ENCODE measurements at regions not wholly inside any gene's neighbourhood (a gene's known extent, or its start where the extent isn't known, plus 50 kb on each side); places are given as distances from the start of the nearest gene placed in this dataset.

DNA sequence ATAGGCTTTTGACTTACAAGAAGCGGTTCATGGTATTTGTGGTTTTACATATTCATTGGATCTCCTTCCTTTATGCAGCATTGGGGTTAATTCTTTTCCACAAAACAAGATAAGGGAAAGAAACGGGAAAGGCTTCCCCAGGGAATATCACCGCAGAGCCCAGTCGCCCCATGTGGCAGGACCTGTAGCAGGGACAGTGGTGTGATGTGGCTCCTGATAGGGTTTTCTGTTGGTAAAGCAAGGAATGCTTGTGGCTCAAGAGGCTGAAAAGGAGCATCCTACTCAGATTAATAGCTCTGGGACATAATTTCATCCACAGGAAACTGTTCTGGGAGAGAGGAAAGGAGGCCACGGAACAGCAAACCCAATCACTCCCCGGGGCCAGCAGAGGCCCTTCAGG, 699.9 kb downstream of the MTRR start:
- TF ChIP-seq POLR2A (IDR thresholded peaks at IDR 0.05; ENCODE audit: extremely low read depth, insufficient read length) = no peak
- TF ChIP-seq, protein P1, sequence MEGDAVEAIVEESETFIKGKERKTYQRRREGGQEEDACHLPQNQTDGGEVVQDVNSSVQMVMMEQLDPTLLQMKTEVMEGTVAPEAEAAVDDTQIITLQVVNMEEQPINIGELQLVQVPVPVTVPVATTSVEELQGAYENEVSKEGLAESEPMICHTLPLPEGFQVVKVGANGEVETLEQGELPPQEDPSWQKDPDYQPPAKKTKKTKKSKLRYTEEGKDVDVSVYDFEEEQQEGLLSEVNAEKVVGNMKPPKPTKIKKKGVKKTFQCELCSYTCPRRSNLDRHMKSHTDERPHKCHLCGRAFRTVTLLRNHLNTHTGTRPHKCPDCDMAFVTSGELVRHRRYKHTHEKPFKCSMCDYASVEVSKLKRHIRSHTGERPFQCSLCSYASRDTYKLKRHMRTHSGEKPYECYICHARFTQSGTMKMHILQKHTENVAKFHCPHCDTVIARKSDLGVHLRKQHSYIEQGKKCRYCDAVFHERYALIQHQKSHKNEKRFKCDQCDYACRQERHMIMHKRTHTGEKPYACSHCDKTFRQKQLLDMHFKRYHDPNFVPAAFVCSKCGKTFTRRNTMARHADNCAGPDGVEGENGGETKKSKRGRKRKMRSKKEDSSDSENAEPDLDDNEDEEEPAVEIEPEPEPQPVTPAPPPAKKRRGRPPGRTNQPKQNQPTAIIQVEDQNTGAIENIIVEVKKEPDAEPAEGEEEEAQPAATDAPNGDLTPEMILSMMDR (IDR thresholded peaks at IDR 0.05; ENCODE audit: low read depth, low read length) = no peak
- TF ChIP-seq, protein P2, sequence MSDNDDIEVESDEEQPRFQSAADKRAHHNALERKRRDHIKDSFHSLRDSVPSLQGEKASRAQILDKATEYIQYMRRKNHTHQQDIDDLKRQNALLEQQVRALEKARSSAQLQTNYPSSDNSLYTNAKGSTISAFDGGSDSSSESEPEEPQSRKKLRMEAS (IDR thresholded peaks at IDR 0.05; ENCODE audit: low read depth, low read length) = no peak
